A673 (cell line): ENCODE measurements at regions not wholly inside any gene's neighbourhood (a gene's known extent, or its start where the extent isn't known, plus 50 kb on each side); places are given as distances from the start of the nearest gene placed in this dataset.
A peak's percentile ranks its signal among the peaks of the same experiment; 100 is the strongest.

Experiments used
- BruUV-seq: library from RNA; stranded (reverse); fragments of 400-500 nt; replicated peaks from 2 replicates; lab custom pipeline; 2021; lab: Mats Ljungman, UMichigan
- CTCF ChIA-PET: fragments of 300-600 bp; sonication (Branson Sonifier 250); formaldehyde crosslinking; loops from one replicate; lab custom pipeline; 2022; ENCODE audit warnings: antibody characterized with exemption; lab: Charles Lee
- POLR2A ChIA-PET: fragments of 300-600 bp; sonication (Branson Sonifier 250); formaldehyde crosslinking; loops from one replicate; lab custom pipeline; 2022; ENCODE audit warnings: antibody characterized with exemption; ENCODE audit not compliant: low non-redundant PET; lab: Charles Lee
- DNase-seq: peaks from one replicate; pipeline ENCODE4 v3.0.0-alpha.2; 2015; ENCODE audit warnings: low spot score
- H3K27ac ChIP-seq: fragments of 200-600 bp; sonication (generic); 2 replicates; pipeline ENCODE4 v1.5.1; 2016; ENCODE audit warnings: mixed run types, low read depth, mild to moderate bottlenecking, mixed read lengths, antibody characterized with exemption, low read length; ENCODE audit not compliant: poor library complexity, severe bottlenecking
- H3K27me3 ChIP-seq: fragments of 200-600 bp; sonication (generic); replicated peaks from 2 replicates; pipeline ENCODE4 v1.6.1; 2017; ENCODE audit warnings: mixed run types, low read depth, mild to moderate bottlenecking, mixed read lengths, antibody characterized with exemption, low read length; ENCODE audit not compliant: insufficient read depth, poor library complexity
- H3K36me3 ChIP-seq: fragments of 200-600 bp; sonication (generic); 2 replicates; pipeline ENCODE4 v1.6.1; 2016; ENCODE audit warnings: mixed run types, mild to moderate bottlenecking, mixed read lengths, antibody characterized with exemption, low read length; ENCODE audit not compliant: insufficient read depth, poor library complexity, severe bottlenecking
- H3K4me1 ChIP-seq: fragments of 200-600 bp; sonication (generic); 2 replicates; pipeline ENCODE4 v1.6.1; 2017; ENCODE audit warnings: mixed run types, mild to moderate bottlenecking, mixed read lengths, antibody characterized with exemption, low read length; ENCODE audit not compliant: insufficient read depth, poor library complexity, severe bottlenecking
- H3K4me3 ChIP-seq: fragments of 200-600 bp; sonication (generic); 2 replicates; pipeline ENCODE4 v1.5.1; 2016; ENCODE audit warnings: low read depth, mixed run types, mild to moderate bottlenecking, mixed read lengths, low read length; ENCODE audit not compliant: poor library complexity, severe bottlenecking
- H3K9me3 ChIP-seq: fragments of 200-600 bp; sonication (generic); 2 replicates; pipeline ENCODE4 v1.6.1; 2016; ENCODE audit warnings: mixed run types, low read depth, mild to moderate bottlenecking, mixed read lengths, antibody characterized with exemption, low read length; ENCODE audit not compliant: poor library complexity, severe bottlenecking
- EZH2 ChIP-seq: fragments of 200-600 bp; sonication (generic); IDR thresholded peaks from 2 replicates; pipeline ENCODE4 v1.6.1; 2017; ENCODE audit warnings: borderline replicate concordance, low read depth, mild to moderate bottlenecking, mixed read lengths, antibody characterized with exemption, low read length; ENCODE audit not compliant: poor library complexity, severe bottlenecking
- intact Hi-C: fragments of 100-400 bp; cut with micrococcal nuclease; formaldehyde crosslinking; loops from one replicate; pipeline ENCODE4 v1.10.0; 2022; ENCODE audit not compliant: unreplicated experiment
- TF ChIP-seq, protein P1 (sequence below): fragments of 300-800, 200-600 bp; sonication (generic); conservative IDR thresholded peaks from 2 replicates; pipeline ENCODE4 v1.5.1; 2017; ENCODE audit warnings: low read depth, mild to moderate bottlenecking, antibody characterized with exemption, low read length, moderate library complexity, mixed read lengths

DNA sequence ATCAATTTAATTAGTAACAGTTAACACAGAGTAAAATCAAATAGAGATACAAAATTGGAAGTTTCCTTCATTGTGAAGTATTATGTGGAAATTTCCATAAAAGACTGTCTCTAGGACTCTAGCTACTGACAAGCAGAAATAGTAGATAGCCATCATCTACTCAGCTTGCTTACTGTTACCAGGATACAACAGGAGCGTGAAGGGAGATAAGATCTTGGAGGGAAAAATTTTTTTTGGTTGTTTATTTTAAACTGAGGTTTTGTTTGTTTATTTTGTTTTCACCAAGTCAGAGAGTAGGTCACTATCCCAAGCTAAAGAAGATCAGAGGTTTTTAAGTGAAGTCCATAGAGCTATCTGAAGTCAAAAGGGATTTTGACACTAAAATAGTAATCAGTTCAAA is 861.3 kb upstream of the MGAT4C start:
- DNase-seq: no peak
- Histone ChIP-seq H3K27ac (no peak overlapping the region), H3K27me3 (no peaks in the 10 kb centered on the region), H3K36me3 (no peaks in the 10 kb centered on the region), H3K9me3 (no peaks in the 10 kb centered on the region), H3K4me1 (peaks cover 6% of the 10 kb centered on the region), H3K4me3 (no peak overlapping the region)
- intact Hi-C loops: no loop called here
- BruUV-seq: no TSS peak
- ChIA-PET CTCF (no interaction called here), POLR2A (no interaction called here)
- TF ChIP-seq EZH2: no peak
- TF ChIP-seq, protein P1, sequence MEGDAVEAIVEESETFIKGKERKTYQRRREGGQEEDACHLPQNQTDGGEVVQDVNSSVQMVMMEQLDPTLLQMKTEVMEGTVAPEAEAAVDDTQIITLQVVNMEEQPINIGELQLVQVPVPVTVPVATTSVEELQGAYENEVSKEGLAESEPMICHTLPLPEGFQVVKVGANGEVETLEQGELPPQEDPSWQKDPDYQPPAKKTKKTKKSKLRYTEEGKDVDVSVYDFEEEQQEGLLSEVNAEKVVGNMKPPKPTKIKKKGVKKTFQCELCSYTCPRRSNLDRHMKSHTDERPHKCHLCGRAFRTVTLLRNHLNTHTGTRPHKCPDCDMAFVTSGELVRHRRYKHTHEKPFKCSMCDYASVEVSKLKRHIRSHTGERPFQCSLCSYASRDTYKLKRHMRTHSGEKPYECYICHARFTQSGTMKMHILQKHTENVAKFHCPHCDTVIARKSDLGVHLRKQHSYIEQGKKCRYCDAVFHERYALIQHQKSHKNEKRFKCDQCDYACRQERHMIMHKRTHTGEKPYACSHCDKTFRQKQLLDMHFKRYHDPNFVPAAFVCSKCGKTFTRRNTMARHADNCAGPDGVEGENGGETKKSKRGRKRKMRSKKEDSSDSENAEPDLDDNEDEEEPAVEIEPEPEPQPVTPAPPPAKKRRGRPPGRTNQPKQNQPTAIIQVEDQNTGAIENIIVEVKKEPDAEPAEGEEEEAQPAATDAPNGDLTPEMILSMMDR: no peak

DNA sequence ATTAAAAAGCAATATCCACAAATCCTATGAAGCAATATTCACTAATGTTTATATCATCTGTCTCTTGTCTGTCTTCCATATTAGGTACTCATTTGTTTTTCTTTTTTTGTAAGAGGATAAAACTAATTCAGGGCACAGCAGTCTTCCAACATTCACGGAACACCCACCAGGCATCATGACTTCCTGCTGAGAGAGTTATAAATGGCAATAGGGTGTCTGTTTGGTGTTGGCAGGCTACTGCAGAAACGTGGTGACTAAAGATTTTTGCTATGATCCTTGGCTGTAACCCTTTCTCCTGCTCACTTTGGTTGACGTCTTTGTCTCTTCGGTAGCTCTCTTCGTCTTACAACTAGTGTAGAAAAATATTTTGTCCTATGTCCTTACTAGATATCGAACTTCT is 860.6 kb upstream of the MGAT4C start:
- ChIA-PET POLR2A (no interaction called here), CTCF (no interaction called here)
- intact Hi-C loops: no loop called here
- no TSS peak for BruUV-seq
- no peak overlapping the region for H3K4me3 ChIP-seq
- H3K9me3 ChIP-seq: no peaks in the 10 kb centered on the region
- peak; percentile 51 for DNase-seq
- H3K27me3 ChIP-seq: no peaks in the 10 kb centered on the region
- no peaks in the 10 kb centered on the region for H3K36me3 ChIP-seq
- peaks cover 6% of the 10 kb centered on the region for H3K4me1 ChIP-seq
- TF ChIP-seq, protein P1: no peak
- TF ChIP-seq EZH2: no peak
- H3K27ac ChIP-seq: no peak overlapping the region

DNA sequence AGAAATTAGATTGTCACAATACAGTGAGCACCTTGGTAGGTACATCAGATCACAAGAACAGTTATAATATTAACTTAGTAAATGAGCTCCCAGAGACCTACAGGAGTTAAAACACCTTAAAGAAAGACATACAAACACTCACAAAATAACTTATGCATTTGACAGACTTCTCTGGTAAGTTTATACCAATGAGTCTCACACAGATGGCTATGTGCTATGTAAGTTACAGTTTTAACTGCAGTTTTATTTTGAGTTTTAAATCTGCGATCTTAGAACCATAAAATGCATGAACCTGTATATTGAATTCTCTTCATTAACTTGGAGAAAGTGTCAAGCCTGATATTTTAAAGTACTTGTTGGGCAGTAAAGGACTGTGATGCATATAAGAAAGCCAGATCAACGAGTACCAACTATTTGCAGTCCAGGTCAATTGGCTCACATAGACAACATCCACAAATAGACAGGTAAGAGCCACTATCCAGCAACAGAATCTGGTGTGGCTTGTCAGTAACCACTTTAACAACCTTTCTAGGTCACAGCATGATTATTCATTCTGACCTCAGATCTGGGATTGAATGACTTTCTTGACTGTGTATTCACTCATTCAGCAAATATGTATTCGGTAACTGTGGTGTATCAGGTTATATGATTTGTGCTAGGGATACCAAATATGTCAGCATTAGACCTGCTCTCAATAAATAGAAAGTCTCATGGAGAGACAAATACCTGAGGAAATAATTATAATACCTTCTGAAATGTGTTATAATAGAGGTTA is 856.6 kb upstream of the MGAT4C start:
- Histone ChIP-seq H3K27me3 (no peaks in the 10 kb centered on the region), H3K4me1 (peaks cover 6% of the 10 kb centered on the region), H3K9me3 (no peaks in the 10 kb centered on the region), H3K4me3 (no peak overlapping the region), H3K27ac (no peak overlapping the region), H3K36me3 (no peaks in the 10 kb centered on the region)
- intact Hi-C loops: no loop called here
- ChIA-PET POLR2A (no interaction called here), CTCF (no interaction called here)
- no peak for DNase-seq
- no peak for TF ChIP-seq EZH2
- TF ChIP-seq, protein P1: no peak
- no TSS peak for BruUV-seq
